ENCODE measurements at regions not wholly inside any gene's neighbourhood (a gene's known extent, or its start where the extent isn't known, plus 50 kb on each side); places are given as distances from the start of the nearest gene placed in this dataset.
A peak's percentile ranks its signal among the peaks of the same experiment; 100 is the strongest.

GRCh38 chr1:8159470-8160024, 133.4 kb upstream of the ERRFI1 start:
- in situ Hi-C loops (cut with MboI; ENCODE audit: low sequenced_read_pairs, unreplicated experiment) = no loop called here
- TF ChIP-seq CTCF (IDR thresholded peaks at IDR 0.05; ENCODE audit: borderline replicate concordance, control extremely low read depth, extremely low read depth, insufficient read depth, missing control alignments) = no peak
- no peak for DNase-seq (ENCODE audit: low spot score)

GRCh38 chr1:8158995-8159394, 132.9 kb upstream of the ERRFI1 start:
- DNase-seq (ENCODE audit: low spot score) = peak; percentile 38
- no peak for TF ChIP-seq CTCF (IDR thresholded peaks at IDR 0.05; ENCODE audit: borderline replicate concordance, control extremely low read depth, extremely low read depth, insufficient read depth, missing control alignments)
- in situ Hi-C loops (cut with MboI; ENCODE audit: low sequenced_read_pairs, unreplicated experiment) = no loop called here

GRCh38 chr1:8157765-8158164, 131.7 kb upstream of the ERRFI1 start:
- in situ Hi-C loops (cut with MboI; ENCODE audit: low sequenced_read_pairs, unreplicated experiment) = no loop called here
- no peak for DNase-seq (ENCODE audit: low spot score)
- no peak for TF ChIP-seq CTCF (IDR thresholded peaks at IDR 0.05; ENCODE audit: borderline replicate concordance, control extremely low read depth, extremely low read depth, insufficient read depth, missing control alignments)

- no peak for TF ChIP-seq CTCF (IDR thresholded peaks at IDR 0.05; ENCODE audit: borderline replicate concordance, control extremely low read depth, extremely low read depth, insufficient read depth, missing control alignments)
- DNase-seq (ENCODE audit: low spot score) = peak; percentile 3
- in situ Hi-C loops (cut with MboI; ENCODE audit: low sequenced_read_pairs, unreplicated experiment) = no loop called here
Observed at GRCh38 chr1:8155528-8156186, 129.5 kb upstream of the ERRFI1 start.

GRCh38 chr1:8154621-8155052, 128.5 kb upstream of the ERRFI1 start:
- TF ChIP-seq CTCF (IDR thresholded peaks at IDR 0.05; ENCODE audit: borderline replicate concordance, control extremely low read depth, extremely low read depth, insufficient read depth, missing control alignments) = no peak
- in situ Hi-C loops (cut with MboI; ENCODE audit: low sequenced_read_pairs, unreplicated experiment) = no loop called here
- peak; percentile 7 for DNase-seq (ENCODE audit: low spot score)

GRCh38 chr1:8153961-8154360, 127.9 kb upstream of the ERRFI1 start:
- no peak for DNase-seq (ENCODE audit: low spot score)
- no peak for TF ChIP-seq CTCF (IDR thresholded peaks at IDR 0.05; ENCODE audit: borderline replicate concordance, control extremely low read depth, extremely low read depth, insufficient read depth, missing control alignments)
- in situ Hi-C loops (cut with MboI; ENCODE audit: low sequenced_read_pairs, unreplicated experiment) = no loop called here
